ENCODE measurements at regions not wholly inside any gene's neighbourhood (a gene's known extent, or its start where the extent isn't known, plus 50 kb on each side); places are given as distances from the start of the nearest gene placed in this dataset.

- DNase-seq (ENCODE audit: low read depth, low spot score), result no peak
- Histone ChIP-seq H3K9me3 (ENCODE audit: low read depth, low read length) (no peaks in the 10 kb centered on the region), H3K4me3 (no peak overlapping the region), H3K27ac (no peak overlapping the region), H3K36me3 (ENCODE audit: insufficient read depth, low read length) (no peaks in the 10 kb centered on the region), H3K9ac (ENCODE audit: insufficient read length) (no peak overlapping the region)
- no peak for TF ChIP-seq EZH2 (IDR thresholded peaks at IDR 0.05)
- no peak for TF ChIP-seq FOXP2 (optimal IDR thresholded peaks at IDR 0.05; ENCODE audit: control extremely low read depth, extremely low read length, insufficient read depth)
- no peak for TF ChIP-seq POLR2AphosphoS5 (IDR thresholded peaks at IDR 0.05; ENCODE audit: borderline replicate concordance, low read depth, low read length)
Measured at GRCh38 chr14:26849514-26849913, 251.7 kb upstream of the NOVA1 start.

GRCh38 chr14:26851793-26852192, 254.0 kb upstream of the NOVA1 start:
- no peak for DNase-seq (ENCODE audit: low read depth, low spot score)
- Histone ChIP-seq H3K9ac (ENCODE audit: insufficient read length) (no peak overlapping the region), H3K36me3 (ENCODE audit: insufficient read depth, low read length) (no peaks in the 10 kb centered on the region), H3K4me3 (no peak overlapping the region), H3K9me3 (ENCODE audit: low read depth, low read length) (no peaks in the 10 kb centered on the region), H3K27ac (no peak overlapping the region)
- TF ChIP-seq FOXP2 (optimal IDR thresholded peaks at IDR 0.05; ENCODE audit: control extremely low read depth, extremely low read length, insufficient read depth) (no peak), EZH2 (IDR thresholded peaks at IDR 0.05) (no peak), POLR2AphosphoS5 (IDR thresholded peaks at IDR 0.05; ENCODE audit: borderline replicate concordance, low read depth, low read length) (no peak)

GRCh38 chr14:26855077-26855753, 257.4 kb upstream of the NOVA1 start:
- H3K27ac ChIP-seq, result no peak overlapping the region
- DNase-seq (ENCODE audit: low read depth, low spot score), result no peak
- no peak overlapping the region for H3K4me3 ChIP-seq
- TF ChIP-seq FOXP2 (optimal IDR thresholded peaks at IDR 0.05; ENCODE audit: control extremely low read depth, extremely low read length, insufficient read depth) (no peak), EZH2 (IDR thresholded peaks at IDR 0.05) (no peak), POLR2AphosphoS5 (IDR thresholded peaks at IDR 0.05; ENCODE audit: borderline replicate concordance, low read depth, low read length) (no peak)
- no peaks in the 10 kb centered on the region for H3K36me3 ChIP-seq (ENCODE audit: insufficient read depth, low read length)
- H3K9ac ChIP-seq (ENCODE audit: insufficient read length), result no peak overlapping the region
- no peaks in the 10 kb centered on the region for H3K9me3 ChIP-seq (ENCODE audit: low read depth, low read length)

- no peak overlapping the region for H3K4me3 ChIP-seq
- no peaks in the 10 kb centered on the region for H3K9me3 ChIP-seq (ENCODE audit: low read depth, low read length)
- DNase-seq (ENCODE audit: low read depth, low spot score), result no peak
- no peak overlapping the region for H3K9ac ChIP-seq (ENCODE audit: insufficient read length)
- no peak overlapping the region for H3K27ac ChIP-seq
- no peak for TF ChIP-seq POLR2AphosphoS5 (IDR thresholded peaks at IDR 0.05; ENCODE audit: borderline replicate concordance, low read depth, low read length)
- no peak for TF ChIP-seq EZH2 (IDR thresholded peaks at IDR 0.05)
- no peak for TF ChIP-seq FOXP2 (optimal IDR thresholded peaks at IDR 0.05; ENCODE audit: control extremely low read depth, extremely low read length, insufficient read depth)
- no peaks in the 10 kb centered on the region for H3K36me3 ChIP-seq (ENCODE audit: insufficient read depth, low read length)
Measured at GRCh38 chr14:26856876-26857518, 259.2 kb upstream of the NOVA1 start.

- no peak for TF ChIP-seq POLR2AphosphoS5 (IDR thresholded peaks at IDR 0.05; ENCODE audit: borderline replicate concordance, low read depth, low read length)
- TF ChIP-seq FOXP2 (optimal IDR thresholded peaks at IDR 0.05; ENCODE audit: control extremely low read depth, extremely low read length, insufficient read depth), result no peak
- H3K9ac ChIP-seq (ENCODE audit: insufficient read length), result no peak overlapping the region
- H3K9me3 ChIP-seq (ENCODE audit: low read depth, low read length), result no peaks in the 10 kb centered on the region
- H3K27ac ChIP-seq, result no peak overlapping the region
- no peak for DNase-seq (ENCODE audit: low read depth, low spot score)
- H3K36me3 ChIP-seq (ENCODE audit: insufficient read depth, low read length), result no peaks in the 10 kb centered on the region
- no peak overlapping the region for H3K4me3 ChIP-seq
Measured at GRCh38 chr14:26859483-26859882, 261.6 kb upstream of the NOVA1 start.

GRCh38 chr14:26860111-26860510, 262.3 kb upstream of the NOVA1 start:
- Histone ChIP-seq H3K9ac (ENCODE audit: insufficient read length) (no peak overlapping the region), H3K9me3 (ENCODE audit: low read depth, low read length) (no peaks in the 10 kb centered on the region), H3K27ac (no peak overlapping the region), H3K36me3 (ENCODE audit: insufficient read depth, low read length) (no peaks in the 10 kb centered on the region), H3K4me3 (no peak overlapping the region)
- no peak for TF ChIP-seq POLR2AphosphoS5 (IDR thresholded peaks at IDR 0.05; ENCODE audit: borderline replicate concordance, low read depth, low read length)
- TF ChIP-seq EZH2 (IDR thresholded peaks at IDR 0.05), result no peak
- no peak for TF ChIP-seq FOXP2 (optimal IDR thresholded peaks at IDR 0.05; ENCODE audit: control extremely low read depth, extremely low read length, insufficient read depth)
- DNase-seq (ENCODE audit: low read depth, low spot score), result no peak

- H3K4me3 ChIP-seq, result no peak overlapping the region
- no peak overlapping the region for H3K9ac ChIP-seq (ENCODE audit: insufficient read length)
- TF ChIP-seq POLR2AphosphoS5 (IDR thresholded peaks at IDR 0.05; ENCODE audit: borderline replicate concordance, low read depth, low read length) (no peak), EZH2 (IDR thresholded peaks at IDR 0.05) (no peak), FOXP2 (optimal IDR thresholded peaks at IDR 0.05; ENCODE audit: control extremely low read depth, extremely low read length, insufficient read depth) (no peak)
- no peak overlapping the region for H3K27ac ChIP-seq
- H3K36me3 ChIP-seq (ENCODE audit: insufficient read depth, low read length), result no peaks in the 10 kb centered on the region
- no peaks in the 10 kb centered on the region for H3K9me3 ChIP-seq (ENCODE audit: low read depth, low read length)
- DNase-seq (ENCODE audit: low read depth, low spot score), result no peak
Measured at GRCh38 chr14:26863736-26864135, 265.9 kb upstream of the NOVA1 start.

- Histone ChIP-seq H3K9ac (ENCODE audit: insufficient read length) (no peak overlapping the region), H3K36me3 (ENCODE audit: insufficient read depth, low read length) (no peaks in the 10 kb centered on the region), H3K4me3 (no peak overlapping the region), H3K9me3 (ENCODE audit: low read depth, low read length) (no peaks in the 10 kb centered on the region), H3K27ac (no peak overlapping the region)
- DNase-seq (ENCODE audit: low read depth, low spot score), result no peak
- TF ChIP-seq FOXP2 (optimal IDR thresholded peaks at IDR 0.05; ENCODE audit: control extremely low read depth, extremely low read length, insufficient read depth), result no peak
- TF ChIP-seq EZH2 (IDR thresholded peaks at IDR 0.05), result no peak
- no peak for TF ChIP-seq POLR2AphosphoS5 (IDR thresholded peaks at IDR 0.05; ENCODE audit: borderline replicate concordance, low read depth, low read length)
Measured at GRCh38 chr14:26866721-26867120, 268.9 kb upstream of the NOVA1 start.
